H9 (cell line): ENCODE measurements at regions not wholly inside any gene's neighbourhood (a gene's known extent, or its start where the extent isn't known, plus 50 kb on each side); places are given as distances from the start of the nearest gene placed in this dataset.

Source experiments
- DNase-seq: peaks from one replicate; pipeline ENCODE4 v3.0.0-alpha.2; 2017
- H2AFZ ChIP-seq: one replicate; pipeline ENCODE4 v1.6.1; 2013; ENCODE audit warnings: mild to moderate bottlenecking, low read length, control low read depth, moderate library complexity
- H2AK5ac ChIP-seq: 2 replicates; pipeline ENCODE4 v1.6.1; 2013; ENCODE audit warnings: low read length, control low read depth, mixed read lengths; ENCODE audit not compliant: insufficient read length
- H2BK120ac ChIP-seq: one replicate; pipeline ENCODE4 v1.6.1; 2013; ENCODE audit warnings: low read depth, mild to moderate bottlenecking, low read length, control low read depth, inconsistent platforms; ENCODE audit not compliant: poor library complexity, severe bottlenecking
- H2BK12ac ChIP-seq: 2 replicates; pipeline ENCODE4 v1.6.1; 2013; ENCODE audit warnings: low read length, control low read depth, mixed read lengths, low read depth; ENCODE audit not compliant: insufficient read length
- H2BK15ac ChIP-seq: 2 replicates; pipeline ENCODE4 v1.6.1; 2013; ENCODE audit warnings: low read depth, low read length, control low read depth
- H2BK20ac ChIP-seq: one replicate; pipeline ENCODE4 v1.6.1; 2013; ENCODE audit warnings: low read depth, mild to moderate bottlenecking, low read length, control low read depth, inconsistent platforms; ENCODE audit not compliant: poor library complexity, severe bottlenecking
- H2BK5ac ChIP-seq: 2 replicates; pipeline ENCODE4 v1.6.1; 2013; ENCODE audit warnings: low read length, control low read depth, mixed read lengths; ENCODE audit not compliant: insufficient read length
- H3K14ac ChIP-seq: 2 replicates; pipeline ENCODE4 v1.6.1; 2013; ENCODE audit warnings: low read length, control low read depth; ENCODE audit not compliant: insufficient read depth
- H3K18ac ChIP-seq: 2 replicates; pipeline ENCODE4 v1.6.1; 2013; ENCODE audit warnings: low read depth, mild to moderate bottlenecking, mixed read lengths, low read length, control low read depth; ENCODE audit not compliant: insufficient read length
- H3K23ac ChIP-seq: 2 replicates; pipeline ENCODE4 v1.6.1; 2013; ENCODE audit warnings: low read length, control low read depth, mixed read lengths, low read depth; ENCODE audit not compliant: insufficient read length
- H3K23me2 ChIP-seq: 2 replicates; pipeline ENCODE4 v1.6.1; 2013; ENCODE audit warnings: low read depth, mild to moderate bottlenecking, mixed read lengths, low read length, control low read depth; ENCODE audit not compliant: insufficient read length, poor library complexity, severe bottlenecking
- H3K27ac ChIP-seq: 2 replicates; pipeline ENCODE4 v1.5.1; 2013; ENCODE audit warnings: low read length, control low read depth, mixed read lengths, low read depth; ENCODE audit not compliant: insufficient read length
- H3K27me3 ChIP-seq: 2 replicates; pipeline ENCODE4 v1.6.1; 2013; ENCODE audit warnings: low read length, control low read depth, inconsistent platforms; ENCODE audit not compliant: insufficient read depth
- H3K4ac ChIP-seq: 2 replicates; pipeline ENCODE4 v1.6.1; 2013; ENCODE audit warnings: low read depth, mild to moderate bottlenecking, control low read depth, inconsistent platforms, low read length, moderate library complexity
- H3K4me1 ChIP-seq: 2 replicates; pipeline ENCODE4 v1.6.1; 2013; ENCODE audit warnings: low read length, control low read depth, inconsistent platforms; ENCODE audit not compliant: insufficient read depth
- H3K4me2 ChIP-seq: 2 replicates; pipeline ENCODE4 v1.6.1; 2013; ENCODE audit warnings: low read length, control low read depth, mixed read lengths; ENCODE audit not compliant: insufficient read length, insufficient read depth
- H3K56ac ChIP-seq: 2 replicates; pipeline ENCODE4 v1.6.1; 2013; ENCODE audit warnings: low read depth, mild to moderate bottlenecking, mixed read lengths, low read length, control low read depth; ENCODE audit not compliant: insufficient read length
- H3K79me1 ChIP-seq: 2 replicates; pipeline ENCODE4 v1.6.1; 2013; ENCODE audit warnings: low read depth, mild to moderate bottlenecking, moderate library complexity, low read length, control low read depth, inconsistent platforms; ENCODE audit not compliant: insufficient read depth, poor library complexity, severe bottlenecking
- H3K79me2 ChIP-seq: 2 replicates; pipeline ENCODE4 v1.6.1; 2013; ENCODE audit warnings: low read length, control low read depth, inconsistent platforms; ENCODE audit not compliant: insufficient read depth
- H3K9ac ChIP-seq: 2 replicates; pipeline ENCODE4 v1.6.1; 2013; ENCODE audit warnings: low read length, control low read depth, mixed read lengths; ENCODE audit not compliant: insufficient read length; ENCODE audit errors: extremely low read depth
- H3K9me3 ChIP-seq: one replicate; pipeline ENCODE4 v1.6.1; 2013; ENCODE audit warnings: low read depth, low read length, inconsistent platforms; ENCODE audit not compliant: control insufficient read depth
- H3T11ph ChIP-seq: one replicate; pipeline ENCODE4 v1.6.1; 2013; ENCODE audit warnings: mild to moderate bottlenecking, low read length, control low read depth, inconsistent platforms
- H4K20me1 ChIP-seq: one replicate; pipeline ENCODE4 v1.6.1; 2013; ENCODE audit not compliant: control insufficient read depth, insufficient read length, insufficient read depth
- H4K5ac ChIP-seq: 2 replicates; pipeline ENCODE4 v1.6.1; 2013; ENCODE audit warnings: low read depth, mild to moderate bottlenecking, mixed read lengths, low read length, control low read depth; ENCODE audit not compliant: insufficient read length
- H4K8ac ChIP-seq: replicated peaks from 2 replicates; pipeline ENCODE4 v1.6.1; 2013; ENCODE audit warnings: low read length, control low read depth, mixed read lengths, low read depth; ENCODE audit not compliant: insufficient read length
- H4K91ac ChIP-seq: 2 replicates; pipeline ENCODE4 v1.6.1; 2013; ENCODE audit warnings: low read depth, mild to moderate bottlenecking, moderate library complexity, mixed read lengths, low read length, control low read depth; ENCODE audit not compliant: insufficient read length
- H3K27ac Mint-ChIP-seq, 3 experiments: 2 replicates in 2 of 3; 3 replicates in 1 of 3; pipeline ENCODE4 v1.8.0; 2020 to 2021; ENCODE audit warnings: mixed read lengths in 3 of 3, mild to moderate bottlenecking in 1 of 3, moderate library complexity in 1 of 3
- H3K27me3 Mint-ChIP-seq: 2 replicates; pipeline ENCODE4 v1.8.0; 2021; ENCODE audit warnings: low read depth, mild to moderate bottlenecking, moderate library complexity, mixed read lengths
- H3K36me3 Mint-ChIP-seq, 3 experiments: 2 replicates in 2 of 3; 3 replicates in 1 of 3; pipeline ENCODE4 v1.8.0; 2020 to 2021; ENCODE audit warnings: low read depth in 3 of 3, mixed read lengths in 3 of 3; ENCODE audit not compliant: insufficient read depth in 1 of 3
- H3K4me1 Mint-ChIP-seq, 2 experiments: 2 replicates each; pipeline ENCODE4 v1.8.0; 2020; ENCODE audit warnings: mixed read lengths in 2 of 2
- H3K4me3 Mint-ChIP-seq, 2 experiments: 2 replicates in 1 of 2; 3 replicates in 1 of 2; pipeline ENCODE4 v1.8.0; 2020 to 2021; ENCODE audit warnings: mild to moderate bottlenecking in 2 of 2, mixed read lengths in 2 of 2, moderate library complexity in 1 of 2
- H3K9me3 Mint-ChIP-seq, 2 experiments: 2 replicates in 1 of 2; 3 replicates in 1 of 2; pipeline ENCODE4 v1.8.0; 2020; ENCODE audit warnings: mild to moderate bottlenecking in 2 of 2, mixed read lengths in 2 of 2, moderate library complexity in 1 of 2
- CTCF ChIP-seq: fragments of 200-600 bp; sonication (generic); conservative IDR thresholded peaks from 3 replicates; pipeline ENCODE4 v1.8.0; 2021; ENCODE audit warnings: antibody characterized with exemption, mild to moderate bottlenecking
- WGBS: extraction: QIAGEN DNeasy Blood & Tissue Kit; methylation state at CpG from one replicate; pipeline ENCODE4 v1.1.7; 2013; ENCODE audit warnings: missing lambda C conversion rate, low lambda C conversion rate, mixed read lengths; ENCODE audit not compliant: insufficient read length; ENCODE audit errors: extremely low coverage; 5-methylcytosine and 5-hydroxymethylcytosine counted together

- Histone ChIP-seq H3K9ac (no peak overlapping the region), H3K18ac (no peak overlapping the region), H3K56ac (no peak overlapping the region), H3K9me3 (no peaks in the 10 kb centered on the region), H3K79me1 (no peaks in the 10 kb centered on the region), H3K14ac (no peak overlapping the region), H2BK12ac (no peak overlapping the region), H2BK20ac (no peak overlapping the region), H3K4ac (no peak overlapping the region), H3K27me3 (no peaks in the 10 kb centered on the region), H3K23me2 (no peaks in the 10 kb centered on the region), H3K4me2 (no peak overlapping the region), H2BK120ac (no peak overlapping the region), H2BK15ac (no peak overlapping the region), H4K20me1 (no peaks in the 10 kb centered on the region), H3K23ac (no peak overlapping the region), H2AK5ac (no peak overlapping the region), H4K8ac (no peak overlapping the region), H4K91ac (no peak overlapping the region), H3K27ac (no peak overlapping the region), H2AFZ (no peak overlapping the region), H2BK5ac (no peak overlapping the region), H3K4me1 (no peaks in the 10 kb centered on the region), H3K79me2 (no peaks in the 10 kb centered on the region), H4K5ac (no peak overlapping the region), H3T11ph (no peak overlapping the region)
- no CpG with 5 or more reads among the region's 9 CpGs for WGBS
- Mint-ChIP-seq H3K27ac (no peak overlapping the region; a peak in 1 of 7 replicates), H3K4me3 (no peak overlapping the region), H3K27me3 (peaks cover 14% of the 10 kb centered on the region), H3K9me3 (peaks cover 4 to 5% of the 10 kb centered on the region in 2 experiments; a peak in 2 of 5 replicates), H3K4me1 (no peaks in the 10 kb centered on the region), H3K36me3 (no peaks in the 10 kb centered on the region; a peak in 1 of 7 replicates)
- DNase-seq = no peak
- TF ChIP-seq CTCF = no peak
These were observed 240.1 kb upstream of the IGF1R start for GRCh38 chr15:98408231-98408630.
